GM19025 (cell line): ENCODE measurements at regions not wholly inside any gene's neighbourhood (a gene's known extent, or its start where the extent isn't known, plus 50 kb on each side); places are given as distances from the start of the nearest gene placed in this dataset.
"Not testable (repeated sequence)": the region's sequence is repeated elsewhere in the genome, so short reads cannot be mapped to it uniquely, and the experiment has no call there.

Experiments used
- ATAC-seq: cut with Tn5 transposase; IDR thresholded peaks from one replicate; pipeline ENCODE4 v1.9.1; 2021; ENCODE audit warnings: mild to moderate bottlenecking, low read depth, moderate library complexity; ENCODE audit not compliant: unreplicated experiment

GRCh38 chr22:47434336-47435203 is 672.1 kb downstream of the TBC1D22A start:
- no peak for ATAC-seq

DNA sequence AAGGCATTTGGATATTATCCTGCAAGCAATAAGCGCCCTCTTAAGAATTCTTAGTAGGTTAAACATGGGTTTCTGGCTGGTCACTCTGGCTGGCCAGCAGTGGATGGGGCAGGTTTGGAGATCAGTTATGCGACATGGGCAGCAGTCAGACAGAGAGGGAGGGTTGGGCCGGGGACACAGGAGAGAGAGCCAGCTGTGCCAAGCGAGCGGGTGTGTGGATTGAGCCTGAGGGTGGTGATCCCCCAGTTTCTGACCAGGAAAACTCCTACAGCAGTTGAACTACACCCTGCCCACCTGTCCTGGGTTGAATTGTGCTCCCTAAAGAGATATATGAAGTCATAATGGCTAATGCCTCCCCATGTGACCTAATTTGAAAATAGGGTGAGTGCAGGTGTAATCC is 671.2 kb downstream of the TBC1D22A start:
- no peak for ATAC-seq

DNA sequence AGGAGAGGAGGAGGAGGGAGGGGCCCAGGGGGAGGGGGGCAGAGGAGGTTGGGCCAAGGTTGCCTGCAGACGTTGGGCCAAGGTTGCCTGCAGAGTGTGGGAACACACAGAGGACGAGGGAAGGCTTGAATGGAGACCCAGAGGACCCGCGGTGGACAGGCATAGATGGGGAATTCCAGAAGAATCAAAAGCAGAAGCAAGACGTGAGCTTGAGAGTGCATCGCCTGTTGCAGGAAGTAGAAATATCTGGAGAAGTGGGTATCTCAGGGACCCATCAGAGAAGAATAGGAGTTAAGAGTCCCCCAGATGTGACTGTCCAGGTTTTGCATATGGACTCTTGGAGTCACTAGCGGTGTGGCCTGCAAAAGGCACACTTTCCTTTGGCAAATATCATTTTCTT is 670.2 kb downstream of the TBC1D22A start:
- no peak for ATAC-seq

GRCh38 chr22:47423861-47424820 is 661.7 kb downstream of the TBC1D22A start:
- ATAC-seq: no peak

GRCh38 chr22:47423266-47423665 is 660.8 kb downstream of the TBC1D22A start:
- ATAC-seq: no peak

- no peak for ATAC-seq
These were observed 660.3 kb downstream of the TBC1D22A start for GRCh38 chr22:47422736-47423135.

- no peak for ATAC-seq
These were observed 659.4 kb downstream of the TBC1D22A start for GRCh38 chr22:47421846-47422245.

DNA sequence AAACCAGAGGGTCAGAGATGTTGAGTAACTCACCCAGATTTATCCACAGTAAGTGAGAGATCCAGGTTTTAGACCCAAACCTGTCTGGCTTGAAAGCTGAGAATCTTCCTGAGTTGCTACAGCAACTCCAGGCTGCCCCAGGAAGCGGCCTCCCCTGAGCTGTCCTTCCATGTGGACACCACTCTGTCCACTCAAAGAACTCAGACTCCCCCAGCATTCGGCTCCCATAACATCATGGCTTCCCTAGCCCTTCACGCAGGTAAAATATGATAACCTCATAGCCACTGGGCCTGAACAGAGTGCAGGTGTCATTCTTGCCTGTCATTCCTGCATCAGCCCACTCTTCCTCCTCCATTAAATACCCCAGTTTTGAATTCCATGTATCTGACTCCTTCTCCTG is 657.8 kb downstream of the TBC1D22A start:
- ATAC-seq: no peak

- ATAC-seq: no peak
These were observed 656.8 kb downstream of the TBC1D22A start for GRCh38 chr22:47419239-47419638.

GRCh38 chr22:47417699-47418098 is 655.2 kb downstream of the TBC1D22A start:
- ATAC-seq: no peak

GRCh38 chr22:47411006-47411405 is 648.6 kb downstream of the TBC1D22A start:
- ATAC-seq: no peak

- no peak for ATAC-seq
These were observed 647.3 kb downstream of the TBC1D22A start for GRCh38 chr22:47409539-47410275.

DNA sequence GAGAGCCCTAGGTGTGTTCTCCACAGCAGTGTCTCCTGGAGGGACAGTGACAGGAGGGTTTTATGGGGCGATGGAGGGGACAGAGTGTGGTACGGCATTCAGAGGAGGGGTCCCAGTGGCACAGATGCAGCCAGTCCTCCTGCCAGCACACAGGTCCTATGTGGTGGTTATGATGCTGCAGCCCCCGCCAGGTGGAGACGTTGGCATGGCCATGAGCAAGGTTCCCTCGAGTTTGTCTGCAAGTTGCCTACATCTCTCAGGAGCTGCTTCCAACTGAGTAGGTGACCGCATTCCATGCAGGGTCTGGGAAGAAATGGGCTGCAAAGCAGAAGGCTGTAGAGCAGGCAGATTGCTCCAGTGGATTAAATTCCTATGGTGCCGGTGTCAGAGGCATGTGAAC is 646.0 kb downstream of the TBC1D22A start:
- ATAC-seq: no peak

GRCh38 chr22:47407461-47408025 is 645.1 kb downstream of the TBC1D22A start:
- no peak for ATAC-seq

GRCh38 chr22:47406896-47407295 is 644.4 kb downstream of the TBC1D22A start:
- no peak for ATAC-seq

GRCh38 chr22:47406180-47406834 is 643.9 kb downstream of the TBC1D22A start:
- ATAC-seq: no peak

GRCh38 chr22:47405222-47405621 is 642.8 kb downstream of the TBC1D22A start:
- not testable (repeated sequence) for ATAC-seq

DNA sequence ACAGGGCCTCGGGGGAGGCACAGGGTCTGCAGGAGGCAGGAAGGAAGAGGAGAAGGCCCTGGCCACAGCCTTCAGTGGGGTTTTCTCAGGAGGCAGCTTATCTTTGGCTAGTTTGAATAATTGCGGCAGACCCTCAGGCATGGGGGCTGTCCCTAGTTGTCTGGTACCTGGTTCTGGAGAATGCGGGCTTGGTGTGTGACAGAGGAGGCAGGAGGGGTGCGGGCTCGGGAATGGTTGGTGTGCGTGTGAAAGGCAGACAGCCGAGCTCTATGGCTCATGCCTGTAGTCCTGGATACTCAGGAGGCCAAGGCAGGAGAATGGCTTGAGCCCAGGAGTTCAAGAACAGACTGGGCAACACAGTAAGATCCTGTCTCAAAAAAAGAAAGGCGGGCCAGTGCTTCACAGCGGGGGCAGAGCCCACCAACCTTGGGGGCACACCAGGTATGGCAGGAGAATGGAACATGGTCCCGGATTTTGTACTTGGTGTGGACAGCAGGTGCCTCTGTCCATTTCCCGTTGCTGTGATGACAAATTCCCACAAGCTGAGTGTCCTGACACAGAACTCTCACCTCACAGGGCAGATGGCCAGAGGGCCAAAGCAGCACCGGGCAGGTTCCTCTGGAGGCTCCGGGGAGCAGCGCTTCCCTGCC is 640.6 kb downstream of the TBC1D22A start:
- no peak for ATAC-seq
